GM12864 (cell line): ENCODE measurements at regions not wholly inside any gene's neighbourhood (a gene's known extent, or its start where the extent isn't known, plus 50 kb on each side); places are given as distances from the start of the nearest gene placed in this dataset.

Experiments used
- DNase-seq: peaks from one replicate; pipeline ENCODE4 v3.0.0-alpha.2; 2011; ENCODE audit warnings: low read depth
- H3K4me3 ChIP-seq: 2 replicates; pipeline ENCODE4 v1.5.1; 2011; ENCODE audit warnings: mild to moderate bottlenecking, low read depth, low read length, control low read depth
- CTCF ChIP-seq: IDR thresholded peaks from 2 replicates; pipeline ENCODE4 v1.5.1; 2011; ENCODE audit warnings: low read depth, mild to moderate bottlenecking, moderate library complexity, low read length, control low read depth, inconsistent platforms; ENCODE audit errors: missing control alignments

DNA sequence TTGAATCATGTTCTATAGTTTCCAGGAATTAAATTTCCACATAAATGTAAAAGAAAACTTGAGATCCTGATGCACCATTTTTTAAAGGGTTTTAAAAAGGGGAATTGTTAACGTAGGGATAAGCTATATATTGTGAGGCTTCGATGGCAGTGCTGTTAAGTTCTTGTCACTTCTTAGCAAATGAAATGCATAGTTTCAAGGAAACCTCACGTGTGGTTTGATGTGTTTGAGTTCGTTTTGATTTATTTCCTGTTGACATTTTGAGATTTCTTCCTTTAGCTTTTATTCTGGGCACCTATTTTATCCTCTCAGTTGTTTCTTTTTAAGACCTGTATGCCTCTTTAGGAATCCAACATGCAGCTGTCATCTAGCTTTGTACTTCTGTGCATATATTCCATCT is 301.0 kb downstream of the DOCK8 start:
- no peak for TF ChIP-seq CTCF
- H3K4me3 ChIP-seq, result no peak overlapping the region
- no peak for DNase-seq

GRCh38 chr9:517993-518392 is 303.3 kb downstream of the DOCK8 start:
- no peak for DNase-seq
- no peak overlapping the region for H3K4me3 ChIP-seq
- TF ChIP-seq CTCF, result no peak

DNA sequence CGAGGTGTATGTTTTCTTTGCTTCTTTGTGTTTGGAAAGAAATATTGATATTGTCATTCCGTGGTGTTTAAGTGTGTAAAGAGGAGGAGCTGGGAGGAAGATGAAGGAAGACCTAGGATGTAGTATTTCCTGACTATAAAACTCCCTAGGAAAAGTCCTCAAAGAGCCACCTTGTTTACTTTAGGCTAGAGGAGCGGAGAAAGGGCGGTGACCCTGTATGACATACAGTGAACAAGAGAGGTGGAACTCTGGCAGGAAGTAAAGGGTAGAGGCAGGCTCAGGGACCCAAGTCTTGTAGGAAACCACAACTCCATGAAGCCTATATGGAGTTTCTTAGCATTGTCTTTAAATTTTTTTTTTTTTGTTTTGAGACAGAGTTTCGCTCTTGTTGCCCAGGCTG is 303.9 kb downstream of the DOCK8 start:
- TF ChIP-seq CTCF, result no peak
- DNase-seq, result no peak
- no peak overlapping the region for H3K4me3 ChIP-seq

- H3K4me3 ChIP-seq, result no peak overlapping the region
- no peak for TF ChIP-seq CTCF
Measured at GRCh38 chr9:519579-519978, 304.9 kb downstream of the DOCK8 start.

GRCh38 chr9:520302-520701 is 305.6 kb downstream of the DOCK8 start:
- no peak overlapping the region for H3K4me3 ChIP-seq
- DNase-seq, result no peak
- no peak for TF ChIP-seq CTCF

More at GRCh38 chr9:519579-519978, 304.9 kb downstream of the DOCK8 start:
- DNase-seq, result no peak

GRCh38 chr9:522190-522589 is 307.5 kb downstream of the DOCK8 start:
- TF ChIP-seq CTCF, result no peak
- no peak for DNase-seq
- H3K4me3 ChIP-seq, result no peak overlapping the region

DNA sequence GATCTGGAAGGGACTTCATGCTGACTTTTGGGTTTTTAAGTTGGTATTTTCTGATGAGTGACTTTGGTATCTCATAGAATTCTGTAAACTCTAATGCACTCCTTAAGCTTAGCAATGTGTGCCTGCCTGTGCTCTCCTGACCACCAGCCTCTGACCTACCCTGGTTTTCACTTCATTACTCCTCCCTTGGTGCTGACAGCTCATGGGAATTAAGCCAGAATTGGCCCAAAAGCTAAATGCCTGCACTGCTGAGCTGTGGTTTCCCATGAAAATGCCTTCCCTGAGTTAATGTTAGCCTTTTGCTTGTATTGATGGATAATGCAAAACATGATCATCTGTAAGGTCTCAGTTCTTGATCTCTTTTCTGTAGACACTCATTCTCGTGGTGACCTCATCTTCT is 308.0 kb downstream of the DOCK8 start:
- no peak for TF ChIP-seq CTCF
- DNase-seq, result no peak
- H3K4me3 ChIP-seq, result no peak overlapping the region
